ENCODE measurements at regions not wholly inside any gene's neighbourhood (a gene's known extent, or its start where the extent isn't known, plus 50 kb on each side); places are given as distances from the start of the nearest gene placed in this dataset.
A peak's percentile ranks its signal among the peaks of the same experiment; 100 is the strongest.

- no peak for TF ChIP-seq CTCF (IDR thresholded peaks at IDR 0.05; ENCODE audit: control insufficient read depth, extremely low read depth, insufficient read depth)
- H3K4me3 ChIP-seq (ENCODE audit: low read depth, low read length): no peak overlapping the region
- no peak for DNase-seq (ENCODE audit: low read depth)
Measured at GRCh38 chr5:16245249-16245648, 65.7 kb upstream of the MARCHF11 start.

- no peak for TF ChIP-seq CTCF (IDR thresholded peaks at IDR 0.05; ENCODE audit: control insufficient read depth, extremely low read depth, insufficient read depth)
Measured at GRCh38 chr5:16238018-16238417, 58.4 kb upstream of the MARCHF11 start.

GRCh38 chr5:16234598-16234997 is 55.0 kb upstream of the MARCHF11 start:
- no peak overlapping the region for H3K4me3 ChIP-seq (ENCODE audit: low read depth, low read length)
- peak; percentile 28; the same call in 1 of the 2 replicates for TF ChIP-seq CTCF (IDR thresholded peaks at IDR 0.05; ENCODE audit: control insufficient read depth, extremely low read depth, insufficient read depth)
- DNase-seq (ENCODE audit: low read depth): no peak

More at GRCh38 chr5:16238018-16238417, 58.4 kb upstream of the MARCHF11 start:
- DNase-seq (ENCODE audit: low read depth): no peak
- no peak overlapping the region for H3K4me3 ChIP-seq (ENCODE audit: low read depth, low read length)

DNA sequence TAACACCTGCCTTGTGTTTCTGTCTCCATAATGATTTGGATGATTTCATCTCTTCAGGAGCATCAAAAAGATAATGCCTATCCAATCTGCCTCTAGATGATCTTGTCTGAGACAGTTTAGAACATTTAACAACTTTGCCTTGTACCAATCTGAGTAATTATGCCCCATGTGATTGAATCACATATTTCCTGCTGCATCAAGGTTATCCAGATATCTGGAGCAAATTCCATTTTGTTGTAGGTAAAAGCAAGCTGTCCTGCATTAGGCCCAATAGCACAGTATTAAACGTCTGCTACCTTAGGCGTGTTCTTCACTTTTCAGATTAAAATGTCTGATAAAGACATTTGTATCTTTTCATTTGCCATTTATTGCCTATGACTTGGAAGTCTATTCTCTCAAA is 54.1 kb upstream of the MARCHF11 start:
- no peak for DNase-seq (ENCODE audit: low read depth)
- no peak overlapping the region for H3K4me3 ChIP-seq (ENCODE audit: low read depth, low read length)
- TF ChIP-seq CTCF (IDR thresholded peaks at IDR 0.05; ENCODE audit: control insufficient read depth, extremely low read depth, insufficient read depth): no peak

DNA sequence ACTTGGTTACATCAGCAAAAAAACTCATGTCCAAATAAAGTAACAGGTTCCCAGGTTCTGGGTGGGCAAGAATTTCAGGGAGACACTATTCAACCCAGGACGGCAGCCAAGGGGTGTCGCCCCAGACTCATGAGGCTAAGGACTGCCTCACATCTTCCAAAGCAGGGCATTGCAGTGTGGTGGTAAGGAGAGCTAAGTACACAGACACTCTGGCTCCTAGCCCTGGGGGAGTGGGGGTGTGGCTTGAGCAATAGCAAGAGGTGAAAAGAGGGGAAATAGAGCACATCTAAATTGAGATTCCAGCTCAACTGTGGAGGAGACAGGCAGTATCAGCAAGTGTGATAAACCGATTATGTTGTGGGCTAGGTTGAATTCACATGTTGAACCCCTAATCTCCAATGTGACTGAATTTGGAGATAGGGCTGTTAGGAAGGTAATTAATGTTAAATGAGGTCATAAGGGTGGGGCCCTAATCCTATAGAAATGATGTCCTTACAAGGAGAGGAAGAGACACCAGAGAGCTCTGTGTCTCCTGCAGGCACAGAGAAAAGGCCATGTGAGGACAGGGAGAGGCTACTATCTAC is 49.9 kb upstream of the MARCHF11 start:
- no peak for TF ChIP-seq CTCF (IDR thresholded peaks at IDR 0.05; ENCODE audit: control insufficient read depth, extremely low read depth, insufficient read depth)
- no peak for DNase-seq (ENCODE audit: low read depth)
- no peak overlapping the region for H3K4me3 ChIP-seq (ENCODE audit: low read depth, low read length)
